Liver (tissue), 8 donors: ENCODE measurements at regions not wholly inside any gene's neighbourhood (a gene's known extent, or its start where the extent isn't known, plus 50 kb on each side); places are given as distances from the start of the nearest gene placed in this dataset.
"Not testable (repeated sequence)": the region's sequence is repeated elsewhere in the genome, so short reads cannot be mapped to it uniquely, and the experiment has no call there.

Source experiments
- DNase-seq: peaks from one replicate; pipeline ENCODE4 v3.0.0-alpha.2; 2017; ENCODE audit warnings: low spot score
- H3K27ac ChIP-seq, 2 donors: one replicate each; pipeline ENCODE4 v1.7.0; 2013; ENCODE audit warnings: inconsistent platforms in 2 of 2, low read length in 2 of 2, control low read depth in 1 of 2, low read depth in 1 of 2, mild to moderate bottlenecking in 1 of 2
- H3K27me3 ChIP-seq, 4 donors: one replicate each; pipeline versions ENCODE4 v1.6.1 to v1.7.0; 2013; ENCODE audit warnings: low read length in 3 of 4, inconsistent platforms in 1 of 4, mild to moderate bottlenecking in 1 of 4, moderate library complexity in 1 of 4; ENCODE audit not compliant: control insufficient read depth in 4 of 4, insufficient read depth in 4 of 4
- H3K36me3 ChIP-seq, 4 donors: one replicate each; pipeline versions ENCODE4 v1.6.1 to v1.7.0; 2013; ENCODE audit warnings: low read length in 3 of 4, mild to moderate bottlenecking in 3 of 4, low read depth in 1 of 4, moderate library complexity in 1 of 4; ENCODE audit not compliant: control insufficient read depth in 4 of 4, insufficient read depth in 3 of 4
- H3K4me1 ChIP-seq, 4 donors: one replicate each; pipeline versions ENCODE4 v1.6.1 to v1.7.0; 2013; ENCODE audit warnings: low read length in 3 of 4, mild to moderate bottlenecking in 3 of 4, moderate library complexity in 1 of 4; ENCODE audit not compliant: control insufficient read depth in 4 of 4, insufficient read depth in 4 of 4
- H3K4me3 ChIP-seq, 3 donors: one replicate each; pipeline versions ENCODE4 v1.6.1 to v1.7.0; 2013; ENCODE audit warnings: low read length in 3 of 3, control low read depth in 1 of 3, low read depth in 1 of 3, mild to moderate bottlenecking in 1 of 3
- H3K9ac ChIP-seq, 2 donors: one replicate each; pipeline ENCODE4 v1.7.0; 2013; ENCODE audit warnings: low read length in 2 of 2, mild to moderate bottlenecking in 2 of 2, moderate library complexity in 2 of 2, control low read depth in 1 of 2, low read depth in 1 of 2
- H3K9me3 ChIP-seq, 4 donors: one replicate each; pipeline versions ENCODE4 v1.6.1 to v1.7.0; 2013; ENCODE audit warnings: low read length in 3 of 4; ENCODE audit not compliant: control insufficient read depth in 4 of 4
- ATF3 ChIP-seq: IDR thresholded peaks from 2 replicates; pipeline ENCODE4 v1.6.1; 2016; ENCODE audit warnings: antibody characterized with exemption
- CTCF ChIP-seq: fragments of 150-350 bp; IDR thresholded peaks from 2 replicates; pipeline ENCODE4 v1.5.1; 2017; ENCODE audit warnings: improper control_type of control experiment, low read depth, low read length; ENCODE audit not compliant: missing input control
- EGR1 ChIP-seq, 2 donors: IDR thresholded peaks; 2 replicates each; pipeline ENCODE4 v1.6.1; 2016 to 2018; ENCODE audit warnings: antibody characterized with exemption in 2 of 2, low read depth in 2 of 2
- FOXA1 ChIP-seq: IDR thresholded peaks from 2 replicates; pipeline ENCODE4 v1.6.1; 2016; ENCODE audit warnings: antibody characterized with exemption
- FOXA2 ChIP-seq: IDR thresholded peaks from 2 replicates; pipeline ENCODE4 v1.6.1; 2016; ENCODE audit warnings: antibody characterized with exemption
- GABPA ChIP-seq, 2 donors: IDR thresholded peaks in 1 of 2; conservative IDR thresholded peaks in 1 of 2; 2 replicates each; pipeline ENCODE4 v1.6.1; 2016; ENCODE audit warnings: antibody characterized with exemption in 2 of 2, mild to moderate bottlenecking in 1 of 2, moderate library complexity in 1 of 2
- HNF4A ChIP-seq, 2 donors: conservative IDR thresholded peaks; 2 replicates each; pipeline ENCODE4 v1.6.1; 2016; ENCODE audit warnings: antibody characterized with exemption in 2 of 2, mild to moderate bottlenecking in 2 of 2
- HNF4G ChIP-seq: IDR thresholded peaks from 2 replicates; pipeline ENCODE4 v1.6.1; 2016; ENCODE audit warnings: antibody characterized with exemption
- JUND ChIP-seq, 2 donors: IDR thresholded peaks; 2 replicates each; pipeline ENCODE4 v1.6.1; 2016; ENCODE audit warnings: antibody characterized with exemption in 2 of 2
- MAX ChIP-seq: IDR thresholded peaks from 2 replicates; pipeline ENCODE4 v1.6.1; 2016; ENCODE audit warnings: antibody characterized with exemption
- NR2F2 ChIP-seq: IDR thresholded peaks from 2 replicates; pipeline ENCODE4 v1.6.1; 2016; ENCODE audit warnings: antibody characterized with exemption
- RAD21 ChIP-seq, 2 donors: IDR thresholded peaks; 2 replicates each; pipeline ENCODE4 v1.6.1; 2016; ENCODE audit warnings: antibody characterized with exemption in 2 of 2, mild to moderate bottlenecking in 2 of 2
- REST ChIP-seq: IDR thresholded peaks from 2 replicates; pipeline ENCODE4 v1.6.1; 2016; ENCODE audit warnings: antibody characterized with exemption, mild to moderate bottlenecking
- RXRA ChIP-seq, 2 donors: IDR thresholded peaks; 2 replicates each; pipeline ENCODE4 v1.6.1; 2017 to 2018; ENCODE audit warnings: antibody characterized with exemption in 2 of 2, mild to moderate bottlenecking in 1 of 2
- SP1 ChIP-seq: IDR thresholded peaks from 2 replicates; pipeline ENCODE4 v1.6.1; 2018; ENCODE audit warnings: antibody characterized with exemption, mild to moderate bottlenecking
- TAF1 ChIP-seq: conservative IDR thresholded peaks from 2 replicates; pipeline ENCODE4 v1.6.1; 2016; ENCODE audit warnings: antibody characterized with exemption, mild to moderate bottlenecking
- YY1 ChIP-seq: IDR thresholded peaks from 2 replicates; pipeline ENCODE4 v1.6.1; 2016; ENCODE audit warnings: antibody characterized with exemption, mild to moderate bottlenecking
- ZBTB33 ChIP-seq: IDR thresholded peaks from 2 replicates; pipeline ENCODE4 v1.6.1; 2016; ENCODE audit warnings: antibody characterized with exemption
- WGBS: extraction: QIAGEN DNeasy Blood & Tissue Kit; methylation state at CpG from one replicate; pipeline ENCODE4 v1.1.7; 2013; 5-methylcytosine and 5-hydroxymethylcytosine counted together
- donor health status: healthy.
- donor health status: healthy.
- donor health status: healthy.
- donor health status: healthy.
- donor health status: healthy.

GRCh38 chr6:170056278-170056711 lies 234.6 kb downstream of the DLL1 start:
- WGBS: 89% methylated on average over 11 of the region's 11 CpGs
- DNase-seq: no peak
- H3K4me1 ChIP-seq: no peaks in the 10 kb centered on the region
- no peak overlapping the region for H3K27ac ChIP-seq
- no peaks in the 10 kb centered on the region for H3K9me3 ChIP-seq
- no peak for TF ChIP-seq TAF1
- no peak for TF ChIP-seq NR2F2
- no peak for TF ChIP-seq EGR1 (IDR thresholded peaks at IDR 0.05; ENCODE audit: low read depth in 2 of 2)
- no peak for TF ChIP-seq HNF4G
- no peak for TF ChIP-seq ATF3
- no peak for TF ChIP-seq RAD21 (IDR thresholded peaks at IDR 0.05)
- TF ChIP-seq SP1: no peak
- no peak for TF ChIP-seq FOXA2
- no peak for TF ChIP-seq RXRA (IDR thresholded peaks at IDR 0.05)
- no peak for TF ChIP-seq MAX
- no peak for TF ChIP-seq CTCF
- TF ChIP-seq YY1: no peak
- no peak for TF ChIP-seq JUND (IDR thresholded peaks at IDR 0.05)
- TF ChIP-seq FOXA1: no peak
- no peak for TF ChIP-seq REST
- no peak for TF ChIP-seq GABPA (IDR thresholded peaks at IDR 0.05 in 1 of 2, conservative IDR thresholded peaks at IDR 0.05 in 1 of 2)
- TF ChIP-seq ZBTB33: no peak
- TF ChIP-seq HNF4A (conservative IDR thresholded peaks at IDR 0.05): no peak
- H3K27me3 ChIP-seq: no peaks in the 10 kb centered on the region
- no peak overlapping the region for H3K9ac ChIP-seq
- no peaks in the 10 kb centered on the region for H3K36me3 ChIP-seq
- no peak overlapping the region for H3K4me3 ChIP-seq

GRCh38 chr6:170055797-170056196 lies 235.1 kb downstream of the DLL1 start:
- not testable (repeated sequence) for H3K9me3 ChIP-seq, H3K9ac ChIP-seq, H3K36me3 ChIP-seq, H3K27ac ChIP-seq, H3K4me1 ChIP-seq, DNase-seq, H3K27me3 ChIP-seq, H3K4me3 ChIP-seq
- 93% methylated on average over 14 of the region's 14 CpGs for WGBS
